ENCODE measurements at regions not wholly inside any gene's neighbourhood (a gene's known extent, or its start where the extent isn't known, plus 50 kb on each side); places are given as distances from the start of the nearest gene placed in this dataset.
"Not testable (repeated sequence)": the region's sequence is repeated elsewhere in the genome, so short reads cannot be mapped to it uniquely, and the experiment has no call there.

DNA sequence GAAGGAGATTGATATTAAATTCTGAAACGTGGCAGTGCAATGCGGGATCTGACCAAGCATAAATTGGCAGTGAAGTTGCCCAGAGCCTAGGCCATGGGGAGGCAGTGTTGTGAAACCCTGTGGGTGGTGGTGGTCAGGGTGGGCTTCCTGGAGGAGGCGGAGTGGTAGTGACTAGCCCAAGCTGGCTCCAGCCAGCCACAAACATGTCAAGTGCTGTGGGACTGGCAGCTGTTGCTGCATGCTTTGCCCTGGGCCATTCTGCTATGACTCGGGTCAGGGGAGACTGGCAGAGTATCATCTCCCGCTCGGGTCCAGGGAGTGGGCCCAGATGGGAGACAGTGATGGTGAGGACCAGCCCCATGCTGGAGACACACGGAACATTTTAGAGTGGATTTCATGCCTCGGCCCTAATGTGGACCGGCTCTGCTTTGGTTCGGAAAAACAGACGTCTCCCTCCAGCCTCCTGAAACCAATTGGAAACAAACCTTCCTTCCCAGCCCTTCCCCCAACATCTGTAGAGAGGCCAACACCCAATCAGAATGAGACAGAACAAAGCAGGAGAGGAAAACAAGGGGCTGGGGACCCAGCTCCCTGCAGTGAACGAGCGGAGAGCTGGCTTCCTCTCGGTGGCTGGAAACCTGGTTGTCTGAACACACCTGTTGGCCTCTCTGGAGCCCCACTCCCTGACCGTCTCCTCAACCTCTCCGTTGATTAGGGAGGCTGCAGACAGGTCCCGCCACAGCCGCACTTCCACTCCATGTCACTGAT is 58.2 kb downstream of the TMEM270 start:
- peaks cover 10% of the 10 kb centered on the region; the same call in 1 of the 2 replicates for H3K4me1 ChIP-seq (ENCODE audit: control insufficient read depth, insufficient read depth, low read length)
- no peaks in the 10 kb centered on the region for H3K27me3 ChIP-seq (ENCODE audit: control insufficient read depth, insufficient read depth, low read length)
- H3K4me3 ChIP-seq (ENCODE audit: low read length): no peak overlapping the region
- WGBS (ENCODE audit: insufficient coverage, insufficient read length): no CpG with 5 or more reads among the region's 18 CpGs
- H3K36me3 ChIP-seq (ENCODE audit: control insufficient read depth, insufficient read depth, low read length): no peaks in the 10 kb centered on the region
- H3K9me3 ChIP-seq (ENCODE audit: control insufficient read depth, insufficient read depth, low read length): no peaks in the 10 kb centered on the region
- DNase-seq (ENCODE audit: low read depth, low spot score): peak; percentile 57
- H3K27ac ChIP-seq (ENCODE audit: low read length): no peak overlapping the region

DNA sequence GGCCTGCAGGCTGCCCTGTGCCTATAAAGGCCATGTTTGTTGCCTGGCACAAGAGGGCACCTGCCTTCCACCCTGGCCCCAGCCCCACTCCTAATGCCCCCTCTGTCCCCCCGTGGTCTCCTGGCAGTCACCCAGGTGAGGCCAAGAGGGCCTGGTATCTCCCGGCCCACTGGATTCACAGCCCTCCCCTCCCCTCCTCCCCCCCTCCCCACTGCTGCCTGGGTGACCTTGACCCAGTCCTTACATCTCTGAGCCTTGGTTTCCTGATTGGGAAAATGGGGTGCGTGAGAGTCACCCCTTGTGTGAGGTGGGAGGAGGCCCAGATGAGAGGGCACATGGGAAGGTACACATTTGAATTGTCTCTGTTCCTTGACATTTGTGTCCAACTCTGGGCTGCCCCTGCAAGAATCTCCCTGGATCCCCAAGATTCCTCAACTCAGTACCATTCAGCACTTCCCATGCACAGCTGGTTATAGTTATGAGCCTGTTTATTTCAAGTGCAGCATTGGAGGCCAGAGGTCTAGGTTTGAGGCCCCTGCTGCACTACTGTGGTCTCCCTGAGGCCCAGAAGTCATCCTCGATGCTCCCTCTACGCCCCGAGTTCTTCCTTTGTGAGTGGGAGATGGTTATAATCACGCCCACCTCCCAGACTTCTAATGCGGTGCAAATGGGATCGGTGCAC is 58.9 kb downstream of the TMEM270 start:
- no CpG with 5 or more reads among the region's 9 CpGs for WGBS (ENCODE audit: insufficient coverage, insufficient read length)
- no peaks in the 10 kb centered on the region for H3K36me3 ChIP-seq (ENCODE audit: control insufficient read depth, insufficient read depth, low read length)

DNA sequence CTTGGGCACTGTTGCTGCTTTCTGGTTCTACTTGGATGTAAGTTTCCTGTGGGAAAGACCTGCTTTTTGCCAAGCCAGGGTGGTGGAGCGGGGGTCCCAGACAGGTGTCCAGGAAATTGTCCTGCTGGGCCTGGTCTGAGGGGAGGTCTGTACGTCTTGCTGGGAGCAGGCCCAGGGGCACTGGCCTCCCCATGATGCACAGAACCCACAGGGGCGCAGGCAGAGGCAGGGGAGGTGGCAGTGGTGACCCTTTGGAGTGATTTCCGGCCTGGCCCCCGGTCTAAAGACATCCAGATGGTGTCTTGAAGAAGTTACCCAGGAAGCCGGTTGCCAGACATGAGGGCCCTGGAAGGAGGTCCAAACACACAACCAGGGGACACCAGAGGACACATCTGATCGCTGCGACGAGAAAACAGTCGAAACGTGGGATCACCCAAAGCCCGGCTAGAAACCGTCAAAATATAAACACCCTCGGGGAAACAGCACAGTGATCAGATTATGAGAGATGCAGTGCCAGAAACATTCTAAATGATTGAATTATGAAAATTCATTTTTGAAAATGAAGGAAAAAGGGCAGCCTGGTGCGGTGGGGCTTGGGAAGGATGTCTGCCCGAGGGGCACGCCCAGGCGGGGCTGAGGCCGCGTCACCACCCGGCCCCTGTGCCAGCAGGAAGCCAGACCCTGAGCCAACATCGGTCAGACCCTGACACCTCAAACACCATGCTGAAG is 59.6 kb downstream of the TMEM270 start:
- no peaks in the 10 kb centered on the region for H3K36me3 ChIP-seq (ENCODE audit: control insufficient read depth, insufficient read depth, low read length)
- WGBS (ENCODE audit: insufficient coverage, insufficient read length): no CpG with 5 or more reads among the region's 22 CpGs
- H3K4me3 ChIP-seq (ENCODE audit: low read length): no peak overlapping the region
- H3K9me3 ChIP-seq (ENCODE audit: control insufficient read depth, insufficient read depth, low read length): no peaks in the 10 kb centered on the region
- no peak for DNase-seq (ENCODE audit: low read depth, low spot score)
- no peaks in the 10 kb centered on the region for H3K27me3 ChIP-seq (ENCODE audit: control insufficient read depth, insufficient read depth, low read length)
- H3K4me1 ChIP-seq (ENCODE audit: control insufficient read depth, insufficient read depth, low read length): peaks cover 10% of the 10 kb centered on the region; the same call in 1 of the 2 replicates
- no peak overlapping the region for H3K27ac ChIP-seq (ENCODE audit: low read length)

More for the DNA sequence above, 58.9 kb downstream of the TMEM270 start:
- Histone ChIP-seq H3K27ac (ENCODE audit: low read length) (no peak overlapping the region), H3K4me3 (ENCODE audit: low read length) (no peak overlapping the region), H3K4me1 (ENCODE audit: control insufficient read depth, insufficient read depth, low read length) (peaks cover 10% of the 10 kb centered on the region; the same call in 1 of the 2 replicates), H3K9me3 (ENCODE audit: control insufficient read depth, insufficient read depth, low read length) (no peaks in the 10 kb centered on the region), H3K27me3 (ENCODE audit: control insufficient read depth, insufficient read depth, low read length) (no peaks in the 10 kb centered on the region)
- DNase-seq (ENCODE audit: low read depth, low spot score): no peak

DNA sequence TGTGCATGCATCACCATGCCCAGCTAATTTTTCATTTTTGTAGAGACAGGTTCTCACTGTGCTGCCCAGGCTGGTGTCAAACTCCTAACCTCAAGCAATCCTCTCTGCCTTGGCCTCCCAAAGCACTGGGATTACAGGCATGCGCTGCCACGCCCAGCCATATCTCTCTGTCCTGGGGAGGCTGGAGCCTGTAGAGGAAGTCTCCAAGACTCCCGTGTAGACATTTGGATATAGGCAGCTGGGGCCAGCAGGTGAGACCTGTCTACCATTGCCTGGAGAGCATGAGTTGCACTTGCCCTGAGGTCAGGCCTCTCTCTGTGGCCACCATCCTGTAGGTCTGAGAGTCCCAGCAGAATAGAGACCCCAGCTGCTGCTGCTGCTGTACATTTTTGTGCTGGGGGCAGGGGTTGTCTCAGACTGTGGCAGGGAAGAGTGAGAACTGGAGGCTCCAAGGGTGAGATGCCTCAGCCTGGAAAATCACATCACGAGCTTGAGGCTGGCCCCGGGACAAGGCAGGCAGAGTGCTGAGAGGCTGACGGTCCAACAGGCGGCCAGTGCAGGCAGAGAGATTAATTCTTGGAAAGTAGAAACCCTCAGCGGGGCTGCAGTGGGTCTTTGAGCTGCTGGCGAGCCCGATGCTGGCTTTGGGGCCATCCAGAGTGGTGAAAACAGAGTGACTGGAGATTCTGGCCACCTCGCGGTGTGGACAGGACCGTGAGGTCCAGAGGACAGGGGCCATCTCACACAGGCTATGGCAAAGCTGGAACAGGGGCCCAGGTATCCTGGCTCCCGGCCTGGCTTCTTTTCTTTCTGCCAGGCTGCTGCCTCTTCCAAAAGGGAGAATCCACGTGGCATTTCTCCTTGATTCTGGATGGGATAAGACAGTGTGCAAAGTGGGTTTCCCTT is 60.9 kb downstream of the TMEM270 start:
- WGBS (ENCODE audit: insufficient coverage, insufficient read length): no CpG with 5 or more reads among the region's 15 CpGs
- Histone ChIP-seq H3K27me3 (ENCODE audit: control insufficient read depth, insufficient read depth, low read length) (no peaks in the 10 kb centered on the region), H3K27ac (ENCODE audit: low read length) (no peak overlapping the region), H3K9me3 (ENCODE audit: control insufficient read depth, insufficient read depth, low read length) (no peaks in the 10 kb centered on the region), H3K4me1 (ENCODE audit: control insufficient read depth, insufficient read depth, low read length) (peaks cover 6% of the 10 kb centered on the region; the same call in 1 of the 2 replicates), H3K36me3 (ENCODE audit: control insufficient read depth, insufficient read depth, low read length) (no peaks in the 10 kb centered on the region), H3K4me3 (ENCODE audit: low read length) (no peak overlapping the region)
- DNase-seq (ENCODE audit: low read depth, low spot score): no peak

DNA sequence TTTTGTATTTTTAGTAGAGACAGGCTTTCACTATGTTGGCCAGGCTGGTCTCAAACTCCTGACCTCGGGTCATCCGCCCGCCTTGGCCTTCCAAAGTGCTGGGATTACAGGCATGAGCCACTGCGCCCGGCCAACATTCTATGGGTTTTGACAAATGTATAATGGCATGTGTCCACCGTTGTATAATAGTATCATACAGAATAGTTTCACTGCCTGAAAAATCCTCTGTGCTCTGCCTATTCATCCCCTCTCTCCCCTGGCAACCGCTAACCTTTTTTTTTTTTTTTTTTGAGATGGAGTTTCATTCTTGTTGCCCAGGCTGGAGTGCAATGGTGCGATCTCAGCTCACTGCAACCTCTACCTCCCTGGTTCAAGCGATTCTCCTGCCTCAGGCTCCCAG is 67.7 kb downstream of the TMEM270 start:
- not testable (repeated sequence) for DNase-seq (ENCODE audit: low read depth, low spot score); H3K4me3 ChIP-seq (ENCODE audit: low read length); H3K9me3 ChIP-seq (ENCODE audit: control insufficient read depth, insufficient read depth, low read length); H3K27ac ChIP-seq (ENCODE audit: low read length); H3K27me3 ChIP-seq (ENCODE audit: control insufficient read depth, insufficient read depth, low read length); H3K36me3 ChIP-seq (ENCODE audit: control insufficient read depth, insufficient read depth, low read length); H3K4me1 ChIP-seq (ENCODE audit: control insufficient read depth, insufficient read depth, low read length)
- WGBS (ENCODE audit: insufficient coverage, insufficient read length): no CpG with 5 or more reads among the region's 9 CpGs

DNA sequence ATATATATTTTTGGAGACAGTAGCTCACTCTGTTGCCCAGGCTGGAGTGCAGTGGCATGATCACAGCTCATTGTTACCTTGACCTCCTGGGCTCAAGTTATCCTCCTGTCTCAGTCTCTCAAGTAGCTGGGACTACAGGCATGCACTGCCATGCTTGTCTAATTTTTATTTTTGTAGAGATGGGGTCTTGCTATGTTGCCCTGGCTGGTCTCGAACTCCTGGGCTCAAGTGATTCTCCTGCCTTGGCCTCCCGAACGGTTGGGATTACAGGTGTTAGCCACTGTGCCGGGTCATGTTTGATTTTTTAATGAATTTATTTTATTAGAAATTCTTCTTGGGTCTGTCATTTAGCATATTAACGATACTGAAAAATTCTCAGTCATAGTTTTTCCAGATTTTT is 70.5 kb downstream of the TMEM270 start:
- H3K27ac ChIP-seq (ENCODE audit: low read length): no peak overlapping the region
- H3K4me1 ChIP-seq (ENCODE audit: control insufficient read depth, insufficient read depth, low read length): no peaks in the 10 kb centered on the region
- no peaks in the 10 kb centered on the region for H3K27me3 ChIP-seq (ENCODE audit: control insufficient read depth, insufficient read depth, low read length)
- H3K4me3 ChIP-seq (ENCODE audit: low read length): no peak overlapping the region
- no peaks in the 10 kb centered on the region for H3K9me3 ChIP-seq (ENCODE audit: control insufficient read depth, insufficient read depth, low read length)
- no peaks in the 10 kb centered on the region for H3K36me3 ChIP-seq (ENCODE audit: control insufficient read depth, insufficient read depth, low read length)
- no peak for DNase-seq (ENCODE audit: low read depth, low spot score)
- WGBS (ENCODE audit: insufficient coverage, insufficient read length): no CpG with 5 or more reads among the region's 5 CpGs

DNA sequence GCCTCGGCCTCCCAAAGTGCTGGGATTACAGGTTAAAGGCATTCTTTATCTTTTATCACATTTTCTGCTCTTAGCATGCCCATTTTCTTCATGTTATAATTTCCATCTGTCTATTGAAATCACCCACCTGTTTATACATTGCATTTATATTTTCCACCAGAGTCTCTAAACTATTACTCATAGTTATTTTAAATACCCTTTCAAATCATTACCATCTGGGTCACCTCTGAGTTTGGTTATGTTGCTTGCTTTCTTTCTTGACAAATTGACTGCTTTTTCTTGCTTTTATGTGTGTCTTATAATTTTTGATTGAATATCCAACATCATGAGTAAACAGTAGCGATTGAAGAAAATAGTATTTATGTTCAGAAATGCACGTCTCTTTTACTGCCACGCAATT is 71.4 kb downstream of the TMEM270 start:
- no peaks in the 10 kb centered on the region for H3K9me3 ChIP-seq (ENCODE audit: control insufficient read depth, insufficient read depth, low read length)
- no peaks in the 10 kb centered on the region for H3K4me1 ChIP-seq (ENCODE audit: control insufficient read depth, insufficient read depth, low read length)
- H3K27me3 ChIP-seq (ENCODE audit: control insufficient read depth, insufficient read depth, low read length): no peaks in the 10 kb centered on the region
- H3K36me3 ChIP-seq (ENCODE audit: control insufficient read depth, insufficient read depth, low read length): no peaks in the 10 kb centered on the region
- WGBS (ENCODE audit: insufficient coverage, insufficient read length): no CpG with 5 or more reads among the region's 4 CpGs
- H3K4me3 ChIP-seq (ENCODE audit: low read length): no peak overlapping the region
- no peak overlapping the region for H3K27ac ChIP-seq (ENCODE audit: low read length)
- no peak for DNase-seq (ENCODE audit: low read depth, low spot score)

DNA sequence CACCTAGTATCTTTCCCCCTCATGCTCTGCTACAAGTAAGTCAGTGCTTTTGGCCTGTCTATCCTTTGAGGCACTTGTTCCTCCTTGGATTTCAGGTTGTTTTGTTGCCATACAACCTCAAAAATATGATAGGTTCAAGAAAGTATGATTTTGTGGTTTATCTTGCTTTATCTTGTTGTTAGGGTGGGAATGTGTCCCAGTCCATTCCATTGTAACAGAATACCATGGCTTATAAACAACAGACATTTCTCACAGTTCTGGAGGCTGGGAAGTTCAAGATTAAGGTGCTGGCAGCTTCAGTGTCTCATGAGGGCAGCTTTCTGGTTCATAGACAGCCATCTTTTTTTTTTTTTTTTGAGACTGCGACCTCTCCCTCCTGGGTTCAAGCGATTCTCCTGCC is 72.1 kb downstream of the TMEM270 start:
- WGBS (ENCODE audit: insufficient coverage, insufficient read length): no CpG with 5 or more reads among the region's 2 CpGs
- no peak overlapping the region for H3K27ac ChIP-seq (ENCODE audit: low read length)
- no peaks in the 10 kb centered on the region for H3K27me3 ChIP-seq (ENCODE audit: control insufficient read depth, insufficient read depth, low read length)
- H3K36me3 ChIP-seq (ENCODE audit: control insufficient read depth, insufficient read depth, low read length): no peaks in the 10 kb centered on the region
- no peaks in the 10 kb centered on the region for H3K4me1 ChIP-seq (ENCODE audit: control insufficient read depth, insufficient read depth, low read length)
- no peak overlapping the region for H3K4me3 ChIP-seq (ENCODE audit: low read length)
- H3K9me3 ChIP-seq (ENCODE audit: control insufficient read depth, insufficient read depth, low read length): no peaks in the 10 kb centered on the region
- no peak for DNase-seq (ENCODE audit: low read depth, low spot score)

DNA sequence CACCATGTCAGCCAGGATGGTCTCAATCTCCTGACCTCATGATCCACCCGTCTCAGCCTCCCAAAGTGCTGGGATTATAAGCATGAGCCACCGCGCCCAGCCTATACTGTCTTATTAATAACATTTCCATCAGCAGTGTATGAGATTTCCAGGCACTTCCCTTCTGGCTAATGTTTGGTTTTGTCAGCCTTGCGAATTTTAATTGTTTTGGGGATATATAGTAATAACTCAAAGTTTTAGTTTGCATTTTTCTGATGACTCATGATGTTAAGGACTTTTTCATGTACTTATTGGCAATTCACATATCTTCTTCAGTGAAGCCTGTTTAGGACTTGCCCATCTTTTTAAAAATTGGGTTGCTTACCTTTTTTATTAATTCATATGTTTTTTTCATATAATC is 76.0 kb downstream of the TMEM270 start:
- no CpG with 5 or more reads among the region's 4 CpGs for WGBS (ENCODE audit: insufficient coverage, insufficient read length)
- H3K4me3 ChIP-seq (ENCODE audit: low read length): no peak overlapping the region
- no peaks in the 10 kb centered on the region for H3K4me1 ChIP-seq (ENCODE audit: control insufficient read depth, insufficient read depth, low read length)
- H3K36me3 ChIP-seq (ENCODE audit: control insufficient read depth, insufficient read depth, low read length): no peaks in the 10 kb centered on the region
- H3K9me3 ChIP-seq (ENCODE audit: control insufficient read depth, insufficient read depth, low read length): no peaks in the 10 kb centered on the region
- no peak overlapping the region for H3K27ac ChIP-seq (ENCODE audit: low read length)
- no peaks in the 10 kb centered on the region for H3K27me3 ChIP-seq (ENCODE audit: control insufficient read depth, insufficient read depth, low read length)
- DNase-seq (ENCODE audit: low read depth, low spot score): no peak

DNA sequence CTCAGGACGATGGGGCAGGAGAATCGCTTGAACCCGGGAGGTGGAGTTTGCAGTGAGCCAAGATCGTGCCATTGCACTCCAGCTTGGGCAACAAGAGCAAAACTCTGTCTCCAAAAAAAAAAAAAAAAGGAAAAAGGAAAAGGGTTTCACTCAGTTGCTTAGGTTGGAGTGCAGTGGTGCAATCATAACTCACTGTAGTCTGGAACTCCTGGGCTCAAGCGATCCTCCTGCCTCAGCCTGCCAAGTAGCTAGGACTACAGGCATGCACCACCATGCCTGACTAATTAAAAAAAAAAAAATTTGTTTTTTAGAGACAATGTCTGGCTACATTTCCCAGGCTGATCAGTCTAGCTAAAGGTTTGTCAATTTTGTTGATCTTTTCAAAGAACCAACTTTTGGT is 76.7 kb downstream of the TMEM270 start:
- H3K27me3 ChIP-seq (ENCODE audit: control insufficient read depth, insufficient read depth, low read length); H3K4me1 ChIP-seq (ENCODE audit: control insufficient read depth, insufficient read depth, low read length); H3K36me3 ChIP-seq (ENCODE audit: control insufficient read depth, insufficient read depth, low read length); DNase-seq (ENCODE audit: low read depth, low spot score); H3K27ac ChIP-seq (ENCODE audit: low read length); H3K9me3 ChIP-seq (ENCODE audit: control insufficient read depth, insufficient read depth, low read length); H3K4me3 ChIP-seq (ENCODE audit: low read length): not testable (repeated sequence)
- no CpG with 5 or more reads among the region's 5 CpGs for WGBS (ENCODE audit: insufficient coverage, insufficient read length)
